ENCODE measurements at regions not wholly inside any gene's neighbourhood (a gene's known extent, or its start where the extent isn't known, plus 50 kb on each side); places are given as distances from the start of the nearest gene placed in this dataset.

DNA sequence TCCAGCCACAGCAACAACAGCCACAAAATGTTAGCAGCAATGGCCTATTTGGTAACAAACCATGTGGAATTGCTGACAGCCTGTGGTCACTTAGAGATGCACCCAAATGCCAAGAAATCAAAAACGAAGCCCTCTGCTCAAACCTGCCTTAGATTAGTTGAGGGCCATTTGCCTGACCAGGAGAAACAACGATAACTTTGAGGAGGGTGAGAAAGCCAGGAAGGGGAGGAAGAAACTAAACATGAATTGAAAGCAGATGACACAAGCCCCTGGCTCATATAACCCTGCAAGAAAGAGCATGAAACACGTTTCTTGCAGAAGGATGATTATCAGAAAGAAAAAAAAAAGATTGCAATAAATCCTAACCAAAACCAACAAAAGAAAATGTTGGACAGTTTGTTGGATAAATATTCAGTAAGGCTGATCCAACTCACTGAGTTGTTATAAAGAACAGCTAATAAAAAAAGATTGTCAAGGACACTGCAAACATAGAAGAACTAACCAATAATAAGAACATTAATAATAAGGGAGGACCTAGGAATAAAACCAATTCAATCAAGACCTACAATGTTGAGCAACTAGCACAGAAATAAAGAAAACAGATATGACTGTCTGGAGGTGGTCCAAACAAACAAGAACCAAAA lies 140.5 kb upstream of the SLC30A5 start:
- no peak overlapping the region for H3K4me3 ChIP-seq (ENCODE audit: low read depth, low read length)
- no peak for DNase-seq (ENCODE audit: low read depth)

DNA sequence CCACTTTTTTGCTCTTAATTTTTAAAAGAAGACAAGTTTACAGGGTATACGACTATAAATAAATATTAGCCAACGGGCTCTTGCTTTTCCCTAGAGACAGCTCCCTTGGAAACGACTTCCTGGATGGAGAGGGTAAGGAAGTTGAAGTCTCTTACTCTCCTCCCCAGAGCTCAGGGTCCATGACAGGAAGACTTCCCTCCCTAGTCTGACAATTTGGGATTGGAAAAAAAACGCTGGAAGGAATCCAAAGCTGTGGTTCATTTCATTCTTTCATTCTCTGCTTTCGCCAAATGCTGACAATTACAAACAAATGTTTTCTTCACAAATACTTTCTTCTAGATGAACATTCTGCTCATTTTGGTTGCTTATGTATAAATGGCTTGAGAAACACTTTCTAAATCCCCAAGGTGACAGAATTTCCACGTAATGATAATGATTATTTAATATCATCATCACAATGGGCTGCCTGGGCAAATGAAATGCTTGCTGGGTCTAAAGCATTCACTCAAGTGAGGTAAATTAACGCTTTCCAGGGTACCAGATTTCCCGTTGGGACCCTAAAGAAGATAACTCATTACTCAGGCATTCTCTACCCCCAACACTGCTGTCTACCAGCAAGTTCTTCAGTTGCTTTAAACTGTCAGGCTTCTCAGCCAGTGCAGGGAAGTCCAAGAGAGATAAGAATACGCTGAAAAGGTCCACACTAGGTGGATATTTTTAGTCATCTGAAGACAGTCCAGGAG lies 139.8 kb upstream of the SLC30A5 start:
- H3K4me3 ChIP-seq (ENCODE audit: low read depth, low read length), result no peak overlapping the region
- TF ChIP-seq, protein P1, sequence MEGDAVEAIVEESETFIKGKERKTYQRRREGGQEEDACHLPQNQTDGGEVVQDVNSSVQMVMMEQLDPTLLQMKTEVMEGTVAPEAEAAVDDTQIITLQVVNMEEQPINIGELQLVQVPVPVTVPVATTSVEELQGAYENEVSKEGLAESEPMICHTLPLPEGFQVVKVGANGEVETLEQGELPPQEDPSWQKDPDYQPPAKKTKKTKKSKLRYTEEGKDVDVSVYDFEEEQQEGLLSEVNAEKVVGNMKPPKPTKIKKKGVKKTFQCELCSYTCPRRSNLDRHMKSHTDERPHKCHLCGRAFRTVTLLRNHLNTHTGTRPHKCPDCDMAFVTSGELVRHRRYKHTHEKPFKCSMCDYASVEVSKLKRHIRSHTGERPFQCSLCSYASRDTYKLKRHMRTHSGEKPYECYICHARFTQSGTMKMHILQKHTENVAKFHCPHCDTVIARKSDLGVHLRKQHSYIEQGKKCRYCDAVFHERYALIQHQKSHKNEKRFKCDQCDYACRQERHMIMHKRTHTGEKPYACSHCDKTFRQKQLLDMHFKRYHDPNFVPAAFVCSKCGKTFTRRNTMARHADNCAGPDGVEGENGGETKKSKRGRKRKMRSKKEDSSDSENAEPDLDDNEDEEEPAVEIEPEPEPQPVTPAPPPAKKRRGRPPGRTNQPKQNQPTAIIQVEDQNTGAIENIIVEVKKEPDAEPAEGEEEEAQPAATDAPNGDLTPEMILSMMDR (IDR thresholded peaks at IDR 0.05; ENCODE audit: insufficient read depth, low read depth, low read length, missing control alignments), result no peak
- no peak for DNase-seq (ENCODE audit: low read depth)

More for the DNA sequence above, 140.5 kb upstream of the SLC30A5 start:
- TF ChIP-seq, protein P1 (IDR thresholded peaks at IDR 0.05; ENCODE audit: insufficient read depth, low read depth, low read length, missing control alignments), result no peak

DNA sequence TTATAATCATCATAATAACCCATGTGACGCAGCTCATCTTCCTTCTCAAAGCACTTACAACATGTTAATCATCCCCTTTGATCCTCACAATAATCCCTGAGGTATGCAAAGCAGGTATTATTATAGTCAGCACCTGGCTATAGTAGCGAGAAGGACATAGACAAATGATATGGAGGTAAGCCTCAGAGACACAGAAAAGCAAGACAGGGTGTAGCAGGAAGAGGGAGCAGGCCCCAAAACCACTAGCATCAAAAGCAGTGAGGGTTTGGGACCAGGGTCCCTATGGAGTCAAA lies 139.2 kb upstream of the SLC30A5 start:
- TF ChIP-seq, protein P1 (IDR thresholded peaks at IDR 0.05; ENCODE audit: insufficient read depth, low read depth, low read length, missing control alignments), result no peak
- no peak overlapping the region for H3K4me3 ChIP-seq (ENCODE audit: low read depth, low read length)
- DNase-seq (ENCODE audit: low read depth), result no peak

DNA sequence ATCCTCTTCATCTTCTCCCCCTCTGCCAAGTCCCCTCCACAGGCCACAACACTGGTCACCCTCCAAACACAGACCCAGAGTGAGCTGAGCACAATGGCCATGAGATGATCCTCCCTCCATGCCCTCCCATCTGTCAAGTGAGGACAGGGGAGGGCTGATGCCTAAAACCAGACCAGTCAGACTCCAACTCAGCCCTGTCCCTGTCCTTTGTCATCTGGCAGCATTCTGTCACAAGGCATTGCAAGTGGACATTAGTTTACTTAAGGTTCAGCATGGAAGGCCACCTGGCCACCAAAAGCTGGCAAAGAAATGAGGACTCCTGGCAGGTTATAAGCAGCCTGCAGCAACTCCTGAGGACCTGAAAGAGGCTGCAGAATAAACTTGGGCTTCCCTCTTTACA lies 136.2 kb upstream of the SLC30A5 start:
- DNase-seq (ENCODE audit: low read depth), result no peak
- TF ChIP-seq, protein P1 (IDR thresholded peaks at IDR 0.05; ENCODE audit: insufficient read depth, low read depth, low read length, missing control alignments), result no peak
- H3K4me3 ChIP-seq (ENCODE audit: low read depth, low read length), result no peak overlapping the region

DNA sequence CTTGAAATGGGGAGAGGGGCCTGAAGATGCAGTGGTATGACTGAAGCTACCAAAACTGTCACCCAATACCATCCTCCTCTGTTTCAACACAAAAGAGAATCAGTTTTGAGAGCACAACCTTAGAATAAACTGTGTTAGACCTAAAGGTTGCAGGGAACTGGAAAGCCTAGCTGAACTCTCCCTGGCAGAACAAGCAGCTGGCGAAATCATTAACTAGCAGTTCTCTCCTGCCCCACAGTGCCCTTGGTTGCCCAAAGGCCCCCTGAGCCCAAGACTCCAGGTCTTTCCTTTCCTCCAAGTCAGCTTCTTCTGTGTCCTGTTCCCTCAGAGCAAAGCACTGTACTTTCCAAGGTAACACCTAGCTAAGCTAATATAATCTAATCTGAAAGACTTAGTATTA lies 135.4 kb upstream of the SLC30A5 start:
- no peak for DNase-seq (ENCODE audit: low read depth)
- H3K4me3 ChIP-seq (ENCODE audit: low read depth, low read length), result no peak overlapping the region
- TF ChIP-seq, protein P1 (IDR thresholded peaks at IDR 0.05; ENCODE audit: insufficient read depth, low read depth, low read length, missing control alignments), result no peak

DNA sequence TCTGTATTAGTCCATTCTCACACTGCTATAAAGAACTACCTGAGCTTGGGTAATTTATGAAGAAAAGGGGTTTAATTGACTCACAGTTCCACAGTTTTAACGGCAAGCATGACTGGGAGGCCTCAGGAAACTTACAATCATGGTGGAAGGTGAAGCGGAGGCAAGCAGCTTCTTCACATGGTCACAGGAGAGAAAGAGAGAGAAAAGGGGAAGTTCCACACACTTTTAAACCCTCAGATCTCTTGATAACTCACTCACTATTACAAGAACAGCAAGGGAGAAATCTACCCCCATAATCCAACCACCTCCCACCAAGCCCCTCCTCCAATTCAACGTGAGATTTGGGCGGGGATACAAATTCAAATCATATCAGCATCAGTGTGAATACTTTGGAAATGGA lies 133.4 kb upstream of the SLC30A5 start:
- DNase-seq (ENCODE audit: low read depth), result no peak
- H3K4me3 ChIP-seq (ENCODE audit: low read depth, low read length), result no peak overlapping the region
- TF ChIP-seq, protein P1 (IDR thresholded peaks at IDR 0.05; ENCODE audit: insufficient read depth, low read depth, low read length, missing control alignments), result no peak

DNA sequence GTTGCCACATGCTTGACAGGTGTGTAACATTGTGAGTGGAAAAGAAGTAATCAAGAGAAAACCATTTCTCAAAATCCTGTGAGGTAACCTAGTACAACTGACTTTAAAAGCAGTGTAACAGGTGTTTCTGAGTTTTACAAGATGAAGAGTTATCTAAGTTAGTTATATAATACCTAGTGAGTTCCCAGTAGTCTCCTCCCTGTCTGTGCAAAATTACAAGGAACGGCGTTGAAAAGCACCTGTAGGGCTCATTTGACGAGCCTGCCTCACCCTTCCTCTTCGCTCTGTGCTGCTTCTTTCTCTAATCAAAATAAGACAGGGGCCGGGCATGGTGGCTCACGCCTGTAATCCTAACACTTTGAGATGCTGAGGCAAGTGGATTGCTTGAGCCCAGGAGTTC lies 132.9 kb upstream of the SLC30A5 start:
- TF ChIP-seq, protein P1 (IDR thresholded peaks at IDR 0.05; ENCODE audit: insufficient read depth, low read depth, low read length, missing control alignments), result no peak

More for the DNA sequence above, 132.9 kb upstream of the SLC30A5 start:
- DNase-seq (ENCODE audit: low read depth), result no peak
- no peak overlapping the region for H3K4me3 ChIP-seq (ENCODE audit: low read depth, low read length)
